Fibroblast of skin of left biceps (primary cell): ENCODE measurements at regions not wholly inside any gene's neighbourhood (a gene's known extent, or its start where the extent isn't known, plus 50 kb on each side); places are given as distances from the start of the nearest gene placed in this dataset.
A peak's percentile ranks its signal among the peaks of the same experiment; 100 is the strongest.

Experiments used
- DNase-seq, 2 experiments: peaks; one replicate each; pipeline ENCODE4 v3.0.0-alpha.2; 2013; ENCODE audit warnings: low read depth in 2 of 2

GRCh38 chr2:206212673-206213513 lies 53.2 kb downstream of the EEF1B2 start:
- DNase-seq = peak; percentile 54 to 63

DNA sequence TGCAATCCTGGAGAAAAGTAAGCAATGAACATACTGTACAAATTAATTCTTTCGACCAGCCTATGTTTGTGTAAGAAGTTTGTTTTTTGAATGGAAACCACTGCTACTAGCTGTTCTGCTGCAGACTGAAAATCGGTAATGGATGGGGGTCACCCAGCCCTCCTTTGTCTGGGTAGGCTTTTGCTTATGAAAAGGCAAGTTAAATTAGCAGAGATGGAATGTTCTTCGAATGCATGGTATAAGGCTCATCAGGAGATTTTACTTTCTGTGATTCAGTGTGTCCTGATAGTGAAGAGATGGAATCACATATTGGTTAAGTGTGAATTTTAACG lies 53.8 kb downstream of the EEF1B2 start:
- DNase-seq = no peak

- DNase-seq = no peak
These were observed 57.3 kb upstream of the ZDBF2 start for GRCh38 chr2:206217166-206217565.

- no peak for DNase-seq
These were observed 56.7 kb upstream of the ZDBF2 start for GRCh38 chr2:206217743-206218142.

DNA sequence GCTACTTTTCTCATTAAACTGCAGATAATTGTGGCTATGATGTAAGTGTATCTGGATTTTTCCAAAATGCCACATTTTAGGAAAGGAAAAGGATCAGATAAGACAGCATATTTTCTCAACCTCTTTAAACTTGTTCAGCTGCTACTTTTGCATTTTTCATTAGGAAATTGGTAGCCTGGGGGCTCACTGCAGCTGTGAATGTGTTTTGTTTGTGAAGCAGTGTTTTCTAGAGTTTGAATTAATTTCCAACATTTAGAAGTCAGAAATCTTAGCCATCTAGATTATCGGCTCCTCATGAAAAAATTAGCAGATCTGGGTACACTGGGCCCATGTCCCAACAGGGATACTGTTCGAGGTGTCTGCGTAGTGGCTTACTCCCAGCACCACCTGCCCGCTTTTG lies 56.3 kb upstream of the ZDBF2 start:
- no peak for DNase-seq

GRCh38 chr2:206218796-206219499 lies 55.5 kb upstream of the ZDBF2 start:
- no peak for DNase-seq

DNA sequence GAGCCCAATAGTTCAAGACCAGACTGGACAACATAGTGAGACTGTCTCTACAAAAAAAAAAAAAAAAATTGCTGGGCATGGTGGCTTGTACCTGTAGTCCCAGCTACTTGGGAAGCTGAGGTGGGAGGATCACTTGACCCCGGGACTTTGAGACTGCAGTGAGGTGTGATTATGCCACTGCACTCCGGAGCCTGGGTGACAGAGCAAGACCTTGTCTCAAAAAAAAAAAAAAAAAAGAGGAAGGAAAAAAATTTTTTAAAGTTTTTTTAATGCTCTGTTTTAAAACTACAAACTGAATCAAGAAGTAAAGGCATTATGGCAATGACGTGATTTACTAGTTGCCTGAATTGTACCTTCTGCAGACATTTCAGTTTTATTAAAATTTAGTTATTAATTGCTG lies 54.5 kb upstream of the ZDBF2 start:
- DNase-seq = no peak

GRCh38 chr2:206220997-206221396 lies 53.5 kb upstream of the ZDBF2 start:
- no peak for DNase-seq
